ENCODE measurements at regions not wholly inside any gene's neighbourhood (a gene's known extent, or its start where the extent isn't known, plus 50 kb on each side); places are given as distances from the start of the nearest gene placed in this dataset.

- no CpG with 5 or more reads among the region's 3 CpGs for WGBS (ENCODE audit: extremely low coverage, insufficient coverage, insufficient read length)
Measured at GRCh38 chr15:39132070-39132469, 448.8 kb upstream of the THBS1 start.

DNA sequence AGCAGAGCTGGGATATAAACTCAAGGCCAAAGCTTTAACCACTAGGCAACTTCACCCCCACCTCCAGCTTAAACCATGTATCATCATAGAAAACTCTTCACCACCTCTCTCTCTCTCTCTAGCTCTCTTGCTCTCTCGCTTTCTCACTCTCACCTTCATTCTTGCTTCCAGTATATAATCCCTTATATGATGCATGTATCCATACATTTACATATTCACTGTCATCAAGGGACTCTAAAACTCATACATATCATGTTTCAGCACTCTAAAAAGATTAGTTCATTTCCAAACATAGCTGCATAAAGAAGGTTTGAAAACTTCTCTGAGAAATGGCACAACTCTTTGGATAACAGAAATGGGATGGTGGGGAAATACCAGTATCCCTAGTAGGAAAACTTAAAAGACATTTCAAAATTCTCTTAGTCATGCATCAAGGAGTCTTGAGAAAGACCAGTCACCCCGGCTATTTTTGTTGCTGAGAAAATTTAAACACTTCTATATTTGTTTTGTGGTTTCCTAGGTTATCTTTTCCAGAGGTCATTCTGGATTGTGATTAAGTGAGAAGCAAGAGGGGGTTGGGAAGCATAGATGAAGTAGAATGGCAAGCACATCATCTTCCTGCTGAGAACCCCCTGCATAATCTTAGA is 447.8 kb upstream of the THBS1 start:
- H3K79me1 ChIP-seq (ENCODE audit: low read length): peaks cover 36% of the 10 kb centered on the region
- H3K4me1 ChIP-seq (ENCODE audit: control insufficient read depth in 1 of 2, insufficient read depth in 2 of 2, low read length in 2 of 2): peaks cover 15 to 24% of the 10 kb centered on the region in 2 experiments
- no peak overlapping the region for H3K23ac ChIP-seq (ENCODE audit: low read length)
- no CpG with 5 or more reads among the region's 2 CpGs for WGBS (ENCODE audit: extremely low coverage, insufficient coverage, insufficient read length)
- H3K18ac ChIP-seq (ENCODE audit: low read length): no peak overlapping the region
- H3K27me3 ChIP-seq (ENCODE audit: insufficient read depth, low read length): no peaks in the 10 kb centered on the region
- H3K27ac ChIP-seq (ENCODE audit: low read depth, low read length): peak overlapping the region; percentile 55
- H4K8ac ChIP-seq (ENCODE audit: low read depth, low read length): no peak overlapping the region
- H3K9ac ChIP-seq (ENCODE audit: low read length): no peak overlapping the region
- no peak overlapping the region for H3K4me3 ChIP-seq (ENCODE audit: low read depth, low read length)
- H3K79me2 ChIP-seq (ENCODE audit: control insufficient read depth, insufficient read depth, low read length, poor library complexity): peaks cover 2% of the 10 kb centered on the region
- H3K4ac ChIP-seq (ENCODE audit: low read depth, low read length): no peak overlapping the region
- peak overlapping the region; percentile 74 for H2BK12ac ChIP-seq (ENCODE audit: low read length)
- no peak overlapping the region for H4K12ac ChIP-seq (ENCODE audit: low read depth, low read length)
- H3K9me3 ChIP-seq (ENCODE audit: insufficient read depth, low read depth, low read length): no peaks in the 10 kb centered on the region
- no peaks in the 10 kb centered on the region for H3K36me3 ChIP-seq (ENCODE audit: control insufficient read depth in 1 of 2, insufficient read depth in 2 of 2, low read length in 2 of 2)
- H4K91ac ChIP-seq (ENCODE audit: low read depth, low read length): no peak overlapping the region
- H2AFZ ChIP-seq (ENCODE audit: insufficient read depth, low read length, poor library complexity): no peak overlapping the region
- H3K4me2 ChIP-seq (ENCODE audit: low read length): no peak overlapping the region
- peak overlapping the region; percentile 73 for H2BK120ac ChIP-seq (ENCODE audit: insufficient read depth, low read length, poor library complexity)
- DNase-seq: peak; percentile 46 to 92
- H3K14ac ChIP-seq (ENCODE audit: low read length): peak overlapping the region; percentile 66
- no peak overlapping the region for H2AK5ac ChIP-seq (ENCODE audit: low read length)
- peak overlapping the region; percentile 81 for H2BK5ac ChIP-seq (ENCODE audit: low read depth, low read length, poor library complexity)

More at GRCh38 chr15:39132070-39132469, 448.8 kb upstream of the THBS1 start:
- Histone ChIP-seq H2BK12ac (ENCODE audit: low read length) (peak overlapping the region; percentile 96), H3K27me3 (ENCODE audit: insufficient read depth, low read length) (no peaks in the 10 kb centered on the region), H3K4me1 (ENCODE audit: control insufficient read depth in 1 of 2, insufficient read depth in 2 of 2, low read length in 2 of 2) (peaks cover 15 to 28% of the 10 kb centered on the region in 2 experiments), H4K8ac (ENCODE audit: low read depth, low read length) (peak overlapping the region; percentile 78), H2BK5ac (ENCODE audit: low read depth, low read length, poor library complexity) (peak overlapping the region; percentile 61), H3K4me3 (ENCODE audit: low read depth, low read length) (no peak overlapping the region), H3K23ac (ENCODE audit: low read length) (no peak overlapping the region), H3K9ac (ENCODE audit: low read length) (no peak overlapping the region), H4K12ac (ENCODE audit: low read depth, low read length) (no peak overlapping the region), H3K36me3 (ENCODE audit: control insufficient read depth in 1 of 2, insufficient read depth in 2 of 2, low read length in 2 of 2) (no peaks in the 10 kb centered on the region), H3K18ac (ENCODE audit: low read length) (peak overlapping the region; percentile 46), H4K91ac (ENCODE audit: low read depth, low read length) (peak overlapping the region; percentile 89), H2AK5ac (ENCODE audit: low read length) (peak overlapping the region; percentile 79), H3K4me2 (ENCODE audit: low read length) (no peak overlapping the region), H3K4ac (ENCODE audit: low read depth, low read length) (peak overlapping the region; percentile 19), H3K79me2 (ENCODE audit: control insufficient read depth, insufficient read depth, low read length, poor library complexity) (peaks cover 2% of the 10 kb centered on the region), H3K27ac (ENCODE audit: low read depth, low read length) (no peak overlapping the region), H3K14ac (ENCODE audit: low read length) (peak overlapping the region; percentile 53), H2AFZ (ENCODE audit: insufficient read depth, low read length, poor library complexity) (no peak overlapping the region), H3K79me1 (ENCODE audit: low read length) (peaks cover 39% of the 10 kb centered on the region), H2BK120ac (ENCODE audit: insufficient read depth, low read length, poor library complexity) (peak overlapping the region; percentile 76), H3K9me3 (ENCODE audit: insufficient read depth, low read depth, low read length) (no peaks in the 10 kb centered on the region)
- DNase-seq: peak; percentile 88 to 97

GRCh38 chr15:39134282-39134681 is 446.6 kb upstream of the THBS1 start:
- Histone ChIP-seq H3K79me1 (ENCODE audit: low read length) (peaks cover 34% of the 10 kb centered on the region), H3K79me2 (ENCODE audit: control insufficient read depth, insufficient read depth, low read length, poor library complexity) (peaks cover 2% of the 10 kb centered on the region), H3K18ac (ENCODE audit: low read length) (no peak overlapping the region), H4K8ac (ENCODE audit: low read depth, low read length) (no peak overlapping the region), H2BK5ac (ENCODE audit: low read depth, low read length, poor library complexity) (no peak overlapping the region), H3K4me1 (ENCODE audit: control insufficient read depth in 1 of 2, insufficient read depth in 2 of 2, low read length in 2 of 2) (peaks cover 11 to 19% of the 10 kb centered on the region in 2 experiments), H3K4ac (ENCODE audit: low read depth, low read length) (no peak overlapping the region), H2BK12ac (ENCODE audit: low read length) (peak overlapping the region; percentile 97), H2AK5ac (ENCODE audit: low read length) (peak overlapping the region; percentile 79), H3K9ac (ENCODE audit: low read length) (no peak overlapping the region), H3K4me3 (ENCODE audit: low read depth, low read length) (no peak overlapping the region), H2AFZ (ENCODE audit: insufficient read depth, low read length, poor library complexity) (no peak overlapping the region), H4K12ac (ENCODE audit: low read depth, low read length) (no peak overlapping the region), H3K9me3 (ENCODE audit: insufficient read depth, low read depth, low read length) (no peaks in the 10 kb centered on the region), H4K91ac (ENCODE audit: low read depth, low read length) (peak overlapping the region; percentile 51), H3K27ac (ENCODE audit: low read depth, low read length) (no peak overlapping the region), H3K23ac (ENCODE audit: low read length) (no peak overlapping the region), H2BK120ac (ENCODE audit: insufficient read depth, low read length, poor library complexity) (peak overlapping the region; percentile 68), H3K36me3 (ENCODE audit: control insufficient read depth in 1 of 2, insufficient read depth in 2 of 2, low read length in 2 of 2) (no peaks in the 10 kb centered on the region), H3K27me3 (ENCODE audit: insufficient read depth, low read length) (no peaks in the 10 kb centered on the region), H3K14ac (ENCODE audit: low read length) (peak overlapping the region; percentile 53), H3K4me2 (ENCODE audit: low read length) (no peak overlapping the region)
- no CpG with 5 or more reads among the region's 1 CpG for WGBS (ENCODE audit: extremely low coverage, insufficient coverage, insufficient read length)
- no peak for DNase-seq

- H4K12ac ChIP-seq (ENCODE audit: low read depth, low read length): no peak overlapping the region
- peak; percentile 69 to 81 for DNase-seq
- peak overlapping the region; percentile 85 for H4K91ac ChIP-seq (ENCODE audit: low read depth, low read length)
- no peaks in the 10 kb centered on the region for H3K27me3 ChIP-seq (ENCODE audit: insufficient read depth, low read length)
- H3K9me3 ChIP-seq (ENCODE audit: insufficient read depth, low read depth, low read length): no peaks in the 10 kb centered on the region
- H3K4me2 ChIP-seq (ENCODE audit: low read length): no peak overlapping the region
- H2BK12ac ChIP-seq (ENCODE audit: low read length): peak overlapping the region; percentile 80
- peaks cover 4% of the 10 kb centered on the region for H3K79me2 ChIP-seq (ENCODE audit: control insufficient read depth, insufficient read depth, low read length, poor library complexity)
- peak overlapping the region; percentile 54 for H2AK5ac ChIP-seq (ENCODE audit: low read length)
- H4K8ac ChIP-seq (ENCODE audit: low read depth, low read length): peak overlapping the region; percentile 19
- peaks cover 32% of the 10 kb centered on the region for H3K79me1 ChIP-seq (ENCODE audit: low read length)
- no CpG with 5 or more reads among the region's 7 CpGs for WGBS (ENCODE audit: extremely low coverage, insufficient coverage, insufficient read length)
- peaks cover 11 to 22% of the 10 kb centered on the region in 2 experiments for H3K4me1 ChIP-seq (ENCODE audit: control insufficient read depth in 1 of 2, insufficient read depth in 2 of 2, low read length in 2 of 2)
- no peak overlapping the region for H3K23ac ChIP-seq (ENCODE audit: low read length)
- H3K18ac ChIP-seq (ENCODE audit: low read length): no peak overlapping the region
- no peak overlapping the region for H3K4ac ChIP-seq (ENCODE audit: low read depth, low read length)
- H3K36me3 ChIP-seq (ENCODE audit: control insufficient read depth in 1 of 2, insufficient read depth in 2 of 2, low read length in 2 of 2): no peaks in the 10 kb centered on the region
- H3K14ac ChIP-seq (ENCODE audit: low read length): peak overlapping the region; percentile 30
- peak overlapping the region; percentile 21 for H2AFZ ChIP-seq (ENCODE audit: insufficient read depth, low read length, poor library complexity)
- H3K4me3 ChIP-seq (ENCODE audit: low read depth, low read length): no peak overlapping the region
- peak overlapping the region; percentile 72 for H2BK120ac ChIP-seq (ENCODE audit: insufficient read depth, low read length, poor library complexity)
- H3K27ac ChIP-seq (ENCODE audit: low read depth, low read length): no peak overlapping the region
- H2BK5ac ChIP-seq (ENCODE audit: low read depth, low read length, poor library complexity): no peak overlapping the region
- H3K9ac ChIP-seq (ENCODE audit: low read length): no peak overlapping the region
Measured at GRCh38 chr15:39135989-39136388, 444.9 kb upstream of the THBS1 start.

Measured in trophoblast cell (in vitro differentiated cells and primary cell).